Nephron progenitor cell (in vitro differentiated cells): ENCODE measurements at regions not wholly inside any gene's neighbourhood (a gene's known extent, or its start where the extent isn't known, plus 50 kb on each side); places are given as distances from the start of the nearest gene placed in this dataset.

Experiments
- DNase-seq: peaks from one replicate; pipeline ENCODE4 v3.0.0; 2021
- H3K27ac Mint-ChIP-seq: 2 replicates; pipeline ENCODE4 v1.8.0; 2021; ENCODE audit warnings: mild to moderate bottlenecking, moderate library complexity, mixed read lengths
- H3K27me3 Mint-ChIP-seq: 2 replicates; pipeline ENCODE4 v1.8.0; 2021; ENCODE audit warnings: mild to moderate bottlenecking, low read depth, mixed read lengths; ENCODE audit not compliant: poor library complexity
- H3K36me3 Mint-ChIP-seq: 2 replicates; pipeline ENCODE4 v1.8.0; 2021; ENCODE audit warnings: low read depth, mixed read lengths
- H3K4me1 Mint-ChIP-seq: 2 replicates; pipeline ENCODE4 v1.8.0; 2021; ENCODE audit warnings: mixed read lengths
- H3K4me3 Mint-ChIP-seq: 2 replicates; pipeline ENCODE4 v1.8.0; 2021; ENCODE audit warnings: mild to moderate bottlenecking, moderate library complexity, mixed read lengths
- H3K9me3 Mint-ChIP-seq: 2 replicates; pipeline ENCODE4 v1.8.0; 2021; ENCODE audit warnings: mild to moderate bottlenecking, moderate library complexity, mixed read lengths
- CTCF ChIP-seq: fragments of 200-600 bp; sonication (generic); IDR thresholded peaks from 2 replicates; pipeline ENCODE4 v1.5.0; 2021; ENCODE audit warnings: antibody characterized with exemption

- no peak for DNase-seq
- Mint-ChIP-seq H3K4me3 (no peak overlapping the region), H3K36me3 (no peaks in the 10 kb centered on the region), H3K27me3 (no peaks in the 10 kb centered on the region), H3K4me1 (no peaks in the 10 kb centered on the region), H3K27ac (no peak overlapping the region), H3K9me3 (peaks cover 1% of the 10 kb centered on the region)
- no peak for TF ChIP-seq CTCF
Observed at GRCh38 chr6:77173472-77174074, 289.7 kb downstream of the HTR1B start.

DNA sequence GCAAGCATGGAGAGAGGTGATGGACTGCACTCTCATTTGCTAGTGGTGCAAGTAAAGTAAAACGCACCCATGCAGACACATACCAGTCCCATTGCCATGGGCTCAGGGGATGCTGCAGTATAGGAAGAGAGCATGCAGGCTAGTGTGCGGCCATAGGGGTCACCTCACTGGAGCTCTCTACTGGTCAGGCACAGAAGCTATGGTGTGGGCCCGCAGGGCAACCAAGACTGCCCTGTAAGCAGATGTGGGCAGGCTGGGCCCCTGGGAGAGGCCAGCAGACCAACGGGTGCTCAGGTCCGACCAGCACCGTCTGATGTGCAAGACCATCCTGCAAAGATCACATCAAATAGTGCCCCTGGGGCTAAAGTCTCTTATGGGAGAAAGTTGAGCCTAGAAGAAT is 290.7 kb downstream of the HTR1B start:
- no peak overlapping the region for H3K27ac Mint-ChIP-seq
- peaks cover 3% of the 10 kb centered on the region for H3K9me3 Mint-ChIP-seq
- no peaks in the 10 kb centered on the region for H3K27me3 Mint-ChIP-seq
- no peak for DNase-seq
- no peak overlapping the region for H3K4me3 Mint-ChIP-seq
- no peaks in the 10 kb centered on the region for H3K4me1 Mint-ChIP-seq
- no peak for TF ChIP-seq CTCF
- no peaks in the 10 kb centered on the region for H3K36me3 Mint-ChIP-seq

DNA sequence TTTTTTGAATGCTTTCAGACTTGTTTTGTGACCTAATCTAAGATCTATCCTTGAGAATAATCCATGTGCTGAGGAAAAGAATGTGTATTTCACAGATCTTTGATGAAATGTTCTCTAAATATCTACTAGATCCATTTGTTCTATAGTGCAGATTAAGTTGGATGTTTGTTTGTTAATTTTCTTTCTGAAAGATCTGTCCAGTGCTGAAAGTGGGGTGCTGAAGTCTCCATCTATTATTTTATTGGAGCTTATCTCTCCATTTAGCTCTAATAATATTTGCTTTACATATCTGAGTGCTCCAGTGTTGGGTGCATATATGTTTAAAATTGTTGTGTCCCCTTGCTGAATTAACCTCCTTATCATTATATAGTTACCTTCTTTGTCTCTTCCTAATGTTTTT is 303.6 kb downstream of the HTR1B start:
- no peak overlapping the region for H3K4me3 Mint-ChIP-seq
- no peak for DNase-seq
- H3K36me3 Mint-ChIP-seq, result no peaks in the 10 kb centered on the region
- no peaks in the 10 kb centered on the region for H3K27me3 Mint-ChIP-seq
- TF ChIP-seq CTCF, result no peak
- no peaks in the 10 kb centered on the region for H3K4me1 Mint-ChIP-seq
- no peak overlapping the region for H3K27ac Mint-ChIP-seq
- H3K9me3 Mint-ChIP-seq, result peaks cover 23% of the 10 kb centered on the region

GRCh38 chr6:77151241-77151640 is 312.1 kb downstream of the HTR1B start:
- no peak for TF ChIP-seq CTCF
- peaks cover 10% of the 10 kb centered on the region for H3K9me3 Mint-ChIP-seq

DNA sequence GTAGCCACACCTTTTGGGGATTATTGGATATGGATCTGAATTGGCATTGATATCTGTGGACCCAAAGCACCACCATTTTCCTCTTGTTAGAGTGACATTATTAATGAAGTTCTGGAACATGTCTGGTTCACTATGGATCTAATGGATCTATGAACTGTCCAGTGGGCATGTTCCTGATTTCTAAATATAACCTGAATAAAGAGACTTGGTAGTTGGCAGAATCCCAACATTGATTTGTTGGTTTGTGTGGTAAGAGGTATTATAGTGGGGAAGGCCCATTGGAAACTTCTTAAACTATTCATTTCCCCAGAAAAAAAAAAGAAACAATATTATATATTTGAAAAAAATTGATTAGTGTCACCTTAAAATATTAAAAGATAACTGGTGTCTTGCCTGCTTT is 312.6 kb downstream of the HTR1B start:
- Mint-ChIP-seq H3K9me3 (peaks cover 7% of the 10 kb centered on the region), H3K27ac (no peak overlapping the region), H3K36me3 (no peaks in the 10 kb centered on the region), H3K4me3 (no peak overlapping the region), H3K27me3 (no peaks in the 10 kb centered on the region), H3K4me1 (no peaks in the 10 kb centered on the region)
- no peak for DNase-seq
- no peak for TF ChIP-seq CTCF

More at GRCh38 chr6:77151241-77151640, 312.1 kb downstream of the HTR1B start:
- Mint-ChIP-seq H3K4me3 (no peak overlapping the region), H3K27me3 (no peaks in the 10 kb centered on the region), H3K36me3 (no peaks in the 10 kb centered on the region), H3K27ac (no peak overlapping the region), H3K4me1 (no peaks in the 10 kb centered on the region)
- no peak for DNase-seq

GRCh38 chr6:77145244-77145643 is 318.0 kb downstream of the HTR1B start:
- no peak overlapping the region for H3K27ac Mint-ChIP-seq

More at GRCh38 chr6:77145244-77145643, 318.0 kb downstream of the HTR1B start:
- Mint-ChIP-seq H3K9me3 (no peaks in the 10 kb centered on the region), H3K4me3 (no peak overlapping the region), H3K27me3 (no peaks in the 10 kb centered on the region), H3K36me3 (no peaks in the 10 kb centered on the region), H3K4me1 (no peaks in the 10 kb centered on the region)
- no peak for TF ChIP-seq CTCF
- no peak for DNase-seq
